OCI-LY1 (cell line): ENCODE measurements at regions not wholly inside any gene's neighbourhood (a gene's known extent, or its start where the extent isn't known, plus 50 kb on each side); places are given as distances from the start of the nearest gene placed in this dataset.

ENCODE experiments used
- H2AFZ ChIP-seq: fragments of 200-600 bp; sonication (generic), shearing (Covaris generic); 2 replicates; pipeline ENCODE4 v1.6.0; 2014; ENCODE audit warnings: antibody characterized with exemption, mild to moderate bottlenecking, low read length
- H3F3A ChIP-seq: fragments of 200-600 bp; sonication (generic), shearing (Covaris generic); 2 replicates; pipeline ENCODE4 v1.6.0; 2014; ENCODE audit warnings: mild to moderate bottlenecking, antibody characterized with exemption, low read length, moderate library complexity; ENCODE audit not compliant: insufficient read depth
- H3K27ac ChIP-seq: fragments of 200-600 bp; sonication (generic); 2 replicates; pipeline ENCODE4 v1.5.1; 2014; ENCODE audit warnings: low read length, mixed run types, mild to moderate bottlenecking, low read depth; ENCODE audit not compliant: poor library complexity, severe bottlenecking
- H3K27me3 ChIP-seq: fragments of 200-600 bp; sonication (generic); 2 replicates; pipeline ENCODE4 v1.6.0; 2014; ENCODE audit warnings: antibody characterized with exemption, mild to moderate bottlenecking, low read length, moderate library complexity; ENCODE audit not compliant: insufficient read depth
- H3K36me3 ChIP-seq: fragments of 200-600 bp; sonication (generic); 2 replicates; pipeline ENCODE4 v1.6.1; 2014; ENCODE audit warnings: mild to moderate bottlenecking, antibody characterized with exemption, low read length, moderate library complexity, mixed read lengths; ENCODE audit not compliant: insufficient read depth
- H3K4me1 ChIP-seq: fragments of 200-600 bp; sonication (generic); 2 replicates; pipeline ENCODE4 v1.5.1; 2014; ENCODE audit warnings: mild to moderate bottlenecking, low read length, moderate library complexity; ENCODE audit not compliant: insufficient read depth, severe bottlenecking
- H3K4me2 ChIP-seq: fragments of 200-600 bp; sonication (generic), shearing (Covaris generic); 2 replicates; pipeline ENCODE4 v1.6.1; 2014; ENCODE audit warnings: low read length
- H3K4me3 ChIP-seq: fragments of 200-600 bp; sonication (generic); 2 replicates; pipeline ENCODE4 v1.5.1; 2014; ENCODE audit warnings: low read length, low read depth, mild to moderate bottlenecking, mixed read lengths; ENCODE audit not compliant: poor library complexity, severe bottlenecking
- H3K79me2 ChIP-seq: fragments of 200-600 bp; shearing (Covaris generic); 2 replicates; pipeline ENCODE4 v1.6.1; 2016; ENCODE audit warnings: mixed run types, low read length, mixed read lengths; ENCODE audit not compliant: insufficient read depth
- H3K9ac ChIP-seq: fragments of 200-600 bp; sonication (generic), shearing (Covaris generic); 2 replicates; pipeline ENCODE4 v1.6.1; 2014; ENCODE audit warnings: mild to moderate bottlenecking, low read length, mixed read lengths
- H3K9me2 ChIP-seq: fragments of 200-600 bp; sonication (generic), shearing (Covaris generic); 2 replicates; pipeline ENCODE4 v1.6.1; 2014; ENCODE audit warnings: low read depth, mild to moderate bottlenecking, low read length, mixed read lengths
- H3K9me3 ChIP-seq: fragments of 200-600 bp; shearing (Covaris generic); 2 replicates; pipeline ENCODE4 v1.6.1; 2014; ENCODE audit warnings: low read length, mixed read lengths
- H4K20me1 ChIP-seq: fragments of 200-600 bp; sonication (generic), shearing (Covaris generic); 2 replicates; pipeline ENCODE4 v1.6.0; 2016; ENCODE audit warnings: mild to moderate bottlenecking, low read length; ENCODE audit not compliant: insufficient read depth
- EZH2 ChIP-seq: fragments of 200-600 bp; sonication (generic), shearing (Covaris generic); IDR thresholded peaks from 2 replicates; pipeline ENCODE4 v1.8.0; 2017; ENCODE audit warnings: borderline replicate concordance, mixed run types, mild to moderate bottlenecking, antibody characterized with exemption, low read length, moderate library complexity, mixed read lengths
- TF ChIP-seq, protein P1 (sequence below): fragments of 200-600 bp; sonication (generic), shearing (Covaris generic); IDR thresholded peaks from 2 replicates; pipeline ENCODE4 v1.5.1; 2017; ENCODE audit warnings: mild to moderate bottlenecking, antibody characterized with exemption, low read length, moderate library complexity, mixed read lengths

- TF ChIP-seq EZH2 = no peak
- TF ChIP-seq, protein P1, sequence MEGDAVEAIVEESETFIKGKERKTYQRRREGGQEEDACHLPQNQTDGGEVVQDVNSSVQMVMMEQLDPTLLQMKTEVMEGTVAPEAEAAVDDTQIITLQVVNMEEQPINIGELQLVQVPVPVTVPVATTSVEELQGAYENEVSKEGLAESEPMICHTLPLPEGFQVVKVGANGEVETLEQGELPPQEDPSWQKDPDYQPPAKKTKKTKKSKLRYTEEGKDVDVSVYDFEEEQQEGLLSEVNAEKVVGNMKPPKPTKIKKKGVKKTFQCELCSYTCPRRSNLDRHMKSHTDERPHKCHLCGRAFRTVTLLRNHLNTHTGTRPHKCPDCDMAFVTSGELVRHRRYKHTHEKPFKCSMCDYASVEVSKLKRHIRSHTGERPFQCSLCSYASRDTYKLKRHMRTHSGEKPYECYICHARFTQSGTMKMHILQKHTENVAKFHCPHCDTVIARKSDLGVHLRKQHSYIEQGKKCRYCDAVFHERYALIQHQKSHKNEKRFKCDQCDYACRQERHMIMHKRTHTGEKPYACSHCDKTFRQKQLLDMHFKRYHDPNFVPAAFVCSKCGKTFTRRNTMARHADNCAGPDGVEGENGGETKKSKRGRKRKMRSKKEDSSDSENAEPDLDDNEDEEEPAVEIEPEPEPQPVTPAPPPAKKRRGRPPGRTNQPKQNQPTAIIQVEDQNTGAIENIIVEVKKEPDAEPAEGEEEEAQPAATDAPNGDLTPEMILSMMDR = no peak
- Histone ChIP-seq H2AFZ (no peak overlapping the region), H4K20me1 (no peaks in the 10 kb centered on the region), H3K4me1 (peaks cover 8% of the 10 kb centered on the region), H3F3A (no peaks in the 10 kb centered on the region), H3K4me3 (no peak overlapping the region), H3K79me2 (no peaks in the 10 kb centered on the region), H3K4me2 (no peak overlapping the region), H3K36me3 (no peaks in the 10 kb centered on the region), H3K27ac (no peak overlapping the region), H3K9ac (no peak overlapping the region), H3K9me2 (no peaks in the 10 kb centered on the region), H3K27me3 (no peaks in the 10 kb centered on the region), H3K9me3 (no peaks in the 10 kb centered on the region)
Measured at GRCh38 chr19:32291876-32292275, 53.5 kb upstream of the ZNF507 start.

GRCh38 chr19:32294871-32295438 is 50.5 kb upstream of the ZNF507 start:
- no peak overlapping the region for H2AFZ ChIP-seq

More at GRCh38 chr19:32294871-32295438, 50.5 kb upstream of the ZNF507 start:
- Histone ChIP-seq H4K20me1 (no peaks in the 10 kb centered on the region), H3K27me3 (no peaks in the 10 kb centered on the region), H3K79me2 (no peaks in the 10 kb centered on the region), H3K9ac (no peak overlapping the region), H3K9me2 (no peaks in the 10 kb centered on the region), H3K27ac (no peak overlapping the region), H3K9me3 (0 out of 2 replicates have a peak, but pooled peaks cover 2% of the 10 kb centered on the region), H3K36me3 (no peaks in the 10 kb centered on the region), H3K4me2 (no peak overlapping the region), H3K4me3 (no peak overlapping the region), H3F3A (no peaks in the 10 kb centered on the region), H3K4me1 (no peaks in the 10 kb centered on the region)
- TF ChIP-seq, protein P1 = no peak
- no peak for TF ChIP-seq EZH2
